GM06990 (cell line): ENCODE measurements at regions not wholly inside any gene's neighbourhood (a gene's known extent, or its start where the extent isn't known, plus 50 kb on each side); places are given as distances from the start of the nearest gene placed in this dataset.

Experiments used
- DNase-seq: peaks from one replicate; pipeline ENCODE4 v3.0.0-alpha.2; 2011; ENCODE audit not compliant: insufficient read length; ENCODE audit errors: extremely low read depth
- H3K27me3 ChIP-seq: replicated peaks from 2 replicates; pipeline ENCODE4 v1.6.0; 2011; ENCODE audit warnings: low read length; ENCODE audit not compliant: control insufficient read depth, insufficient read depth
- H3K36me3 ChIP-seq: 2 replicates; pipeline ENCODE4 v1.5.1; 2011; ENCODE audit warnings: low read length; ENCODE audit not compliant: control insufficient read depth, insufficient read depth
- H3K4me3 ChIP-seq: replicated peaks from 2 replicates; pipeline ENCODE4 v1.5.1; 2011; ENCODE audit warnings: low read depth, mild to moderate bottlenecking, control low read depth, low read length
- TF ChIP-seq, protein P1 (sequence below): IDR thresholded peaks from 2 replicates; pipeline ENCODE4 v1.5.1; 2011; ENCODE audit warnings: low read length, control low read depth, mild to moderate bottlenecking, inconsistent platforms; ENCODE audit not compliant: insufficient read depth, poor library complexity, severe bottlenecking

DNA sequence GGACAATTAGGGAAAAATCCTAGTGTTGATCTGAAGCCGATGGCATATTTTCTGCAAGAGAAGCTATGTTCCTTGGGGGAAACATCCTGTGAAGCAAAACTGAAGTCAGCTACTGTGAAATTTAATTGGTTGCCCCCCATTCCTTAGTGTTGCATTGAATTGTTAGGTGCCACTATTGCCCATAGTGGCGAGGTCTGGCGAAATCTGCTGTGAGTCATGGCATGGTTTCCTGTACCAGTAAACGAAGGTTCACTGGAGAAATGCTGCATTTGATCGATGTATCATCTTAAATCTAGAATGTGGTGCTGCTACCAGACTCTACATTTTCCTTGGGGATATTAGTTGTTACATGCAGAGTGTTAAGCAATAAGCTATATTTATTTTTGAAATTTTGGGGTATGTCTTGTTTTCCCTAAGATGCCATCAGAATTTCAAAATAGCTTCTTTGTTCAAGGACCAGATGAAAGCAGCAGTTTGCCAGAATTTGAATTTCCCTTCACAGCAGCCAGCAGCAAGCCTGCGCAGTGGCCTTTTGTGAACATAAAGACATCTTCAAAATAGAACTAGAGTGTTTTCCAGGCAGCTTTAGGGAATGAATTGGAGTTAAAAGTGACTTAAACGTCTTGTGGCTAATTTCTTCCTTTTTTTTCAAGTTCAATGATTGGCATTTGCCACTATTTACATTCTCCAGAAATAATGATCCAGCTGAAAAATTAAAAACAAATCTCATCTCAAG, 348.6 kb upstream of the COBL start:
- no peak for DNase-seq
- TF ChIP-seq, protein P1, sequence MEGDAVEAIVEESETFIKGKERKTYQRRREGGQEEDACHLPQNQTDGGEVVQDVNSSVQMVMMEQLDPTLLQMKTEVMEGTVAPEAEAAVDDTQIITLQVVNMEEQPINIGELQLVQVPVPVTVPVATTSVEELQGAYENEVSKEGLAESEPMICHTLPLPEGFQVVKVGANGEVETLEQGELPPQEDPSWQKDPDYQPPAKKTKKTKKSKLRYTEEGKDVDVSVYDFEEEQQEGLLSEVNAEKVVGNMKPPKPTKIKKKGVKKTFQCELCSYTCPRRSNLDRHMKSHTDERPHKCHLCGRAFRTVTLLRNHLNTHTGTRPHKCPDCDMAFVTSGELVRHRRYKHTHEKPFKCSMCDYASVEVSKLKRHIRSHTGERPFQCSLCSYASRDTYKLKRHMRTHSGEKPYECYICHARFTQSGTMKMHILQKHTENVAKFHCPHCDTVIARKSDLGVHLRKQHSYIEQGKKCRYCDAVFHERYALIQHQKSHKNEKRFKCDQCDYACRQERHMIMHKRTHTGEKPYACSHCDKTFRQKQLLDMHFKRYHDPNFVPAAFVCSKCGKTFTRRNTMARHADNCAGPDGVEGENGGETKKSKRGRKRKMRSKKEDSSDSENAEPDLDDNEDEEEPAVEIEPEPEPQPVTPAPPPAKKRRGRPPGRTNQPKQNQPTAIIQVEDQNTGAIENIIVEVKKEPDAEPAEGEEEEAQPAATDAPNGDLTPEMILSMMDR: no peak
- Histone ChIP-seq H3K36me3 (no peaks in the 10 kb centered on the region), H3K4me3 (no peak overlapping the region), H3K27me3 (no peaks in the 10 kb centered on the region)

DNA sequence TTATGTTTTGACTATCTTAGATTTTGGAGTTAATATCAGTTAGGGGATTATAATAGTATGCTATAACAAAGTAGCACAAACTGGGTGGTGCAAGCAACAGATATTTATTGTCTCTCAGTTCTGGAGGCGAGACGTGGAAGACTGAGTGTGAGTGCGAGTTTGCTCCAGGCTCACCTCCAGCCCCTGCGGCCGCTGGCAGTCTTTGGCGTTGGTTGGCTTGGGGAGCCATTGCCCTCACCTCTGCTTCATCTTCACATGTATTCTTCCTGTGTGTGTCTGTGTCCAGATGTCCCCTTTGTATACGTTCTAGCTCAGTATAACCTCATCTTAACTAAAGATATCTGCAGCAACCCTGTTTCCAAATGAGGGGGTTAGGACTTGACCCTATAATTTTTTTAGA, 343.9 kb upstream of the COBL start:
- H3K36me3 ChIP-seq: no peaks in the 10 kb centered on the region
- no peak for DNase-seq
- TF ChIP-seq, protein P1: no peak
- H3K4me3 ChIP-seq: no peak overlapping the region
- H3K27me3 ChIP-seq: no peaks in the 10 kb centered on the region

DNA sequence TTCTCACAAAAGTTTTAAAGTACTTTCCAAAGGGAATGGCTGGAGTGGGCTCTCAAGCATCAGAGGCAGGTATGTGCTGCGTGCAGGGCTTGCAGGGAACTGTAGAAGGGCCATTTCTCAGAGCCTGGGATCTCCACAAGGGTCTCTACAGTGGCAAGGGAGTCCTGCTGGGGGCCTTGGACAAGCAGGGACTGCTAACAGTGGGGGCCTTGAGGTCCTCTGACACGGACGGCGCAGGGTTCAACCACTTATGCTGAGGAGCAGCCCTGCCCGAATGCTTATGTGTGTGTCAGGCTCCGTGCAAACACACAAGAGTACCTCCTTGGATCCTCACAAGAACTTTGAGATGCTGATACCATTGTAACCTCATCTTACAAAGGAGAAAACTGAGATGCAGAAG, 342.1 kb upstream of the COBL start:
- no peak for DNase-seq
- TF ChIP-seq, protein P1: no peak
- no peaks in the 10 kb centered on the region for H3K27me3 ChIP-seq
- H3K4me3 ChIP-seq: no peak overlapping the region
- no peaks in the 10 kb centered on the region for H3K36me3 ChIP-seq

DNA sequence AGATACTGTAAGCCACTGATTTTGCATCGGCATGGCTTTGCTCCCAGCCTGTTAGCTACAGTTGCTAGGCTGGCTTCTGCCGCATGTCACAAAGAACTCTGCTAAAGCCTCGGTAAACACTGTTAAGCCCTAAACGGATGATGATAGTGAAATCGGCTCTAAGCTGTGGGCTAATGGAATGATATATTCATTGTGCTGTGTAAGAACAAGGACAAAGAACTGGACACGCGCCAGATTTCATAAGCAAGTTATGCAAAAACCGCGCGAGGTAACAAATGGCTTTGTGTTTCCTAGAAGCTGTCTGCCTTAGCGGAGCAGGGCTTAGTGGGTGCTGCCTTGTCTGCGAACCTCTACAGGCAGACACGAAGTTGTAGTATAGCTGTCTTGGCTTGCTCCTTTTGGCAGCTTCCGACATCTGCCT, 331.3 kb upstream of the COBL start:
- H3K4me3 ChIP-seq: no peak overlapping the region
- no peaks in the 10 kb centered on the region for H3K36me3 ChIP-seq
- no peak for DNase-seq
- TF ChIP-seq, protein P1: no peak
- no peaks in the 10 kb centered on the region for H3K27me3 ChIP-seq

DNA sequence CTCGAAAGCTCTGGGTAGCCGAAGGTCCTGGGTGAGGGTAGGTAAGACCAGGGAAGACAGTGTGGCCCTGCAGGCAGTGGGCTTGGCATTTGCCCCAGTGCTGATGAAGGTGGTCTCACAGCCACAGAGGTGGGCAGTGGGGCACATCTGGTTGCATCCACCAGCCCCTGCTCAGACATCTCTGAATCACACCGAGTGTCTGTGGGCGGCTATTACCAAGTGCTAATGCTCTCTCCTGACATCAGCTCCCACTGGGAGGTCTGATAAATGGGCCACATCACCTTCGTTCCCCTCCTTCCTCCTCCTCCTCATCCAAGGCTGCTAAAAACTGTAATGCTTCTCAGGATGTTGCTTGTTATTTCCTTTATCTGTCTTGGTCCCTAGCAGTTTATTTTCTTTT, 330.9 kb upstream of the COBL start:
- no peak for DNase-seq
- no peaks in the 10 kb centered on the region for H3K27me3 ChIP-seq
- H3K36me3 ChIP-seq: no peaks in the 10 kb centered on the region
- no peak overlapping the region for H3K4me3 ChIP-seq
- TF ChIP-seq, protein P1: no peak

DNA sequence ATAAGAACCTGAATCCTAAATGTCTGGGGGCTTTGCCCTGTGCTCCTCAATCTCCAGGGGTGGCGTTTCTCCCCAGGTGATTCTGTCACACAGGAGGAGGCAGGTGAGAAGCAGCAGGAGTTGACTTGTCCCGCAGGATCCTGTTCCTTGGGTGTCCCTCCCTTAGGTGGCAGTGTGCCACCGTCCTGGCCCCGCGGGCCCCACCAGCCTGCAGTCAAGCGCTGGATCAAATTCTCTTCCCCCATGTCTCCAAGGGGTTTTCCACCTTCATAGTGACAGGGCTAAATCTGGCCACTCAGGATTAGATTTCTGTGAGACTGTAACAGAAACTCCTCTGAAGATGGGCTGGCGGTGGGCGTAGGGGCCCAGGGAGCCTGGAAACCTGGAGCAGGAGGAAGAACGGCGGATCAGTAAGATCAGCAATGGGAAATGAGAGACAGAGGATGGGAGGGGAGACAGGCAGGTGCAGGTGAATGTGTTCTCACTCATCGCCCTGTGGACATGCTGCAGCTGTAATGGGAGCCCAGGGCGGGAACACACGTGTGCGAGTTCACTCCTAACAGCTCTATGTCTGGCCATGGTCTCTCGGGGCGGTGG, 329.2 kb upstream of the COBL start:
- Histone ChIP-seq H3K27me3 (no peaks in the 10 kb centered on the region), H3K36me3 (no peaks in the 10 kb centered on the region), H3K4me3 (no peak overlapping the region)
- no peak for DNase-seq
- TF ChIP-seq, protein P1: no peak
